Neural crest cell (in vitro differentiated cells): ENCODE measurements at regions not wholly inside any gene's neighbourhood (a gene's known extent, or its start where the extent isn't known, plus 50 kb on each side); places are given as distances from the start of the nearest gene placed in this dataset.
A peak's percentile ranks its signal among the peaks of the same experiment; 100 is the strongest.

Experiments used
- DNase-seq: peaks from one replicate; pipeline ENCODE4 v3.0.0; 2021; ENCODE audit warnings: low read depth, mixed read lengths, low spot score
- H3K27ac Mint-ChIP-seq: one replicate; pipeline ENCODE4 v1.8.0; 2021; ENCODE audit warnings: mild to moderate bottlenecking, mixed read lengths; ENCODE audit not compliant: unreplicated experiment
- H3K27me3 Mint-ChIP-seq: 2 replicates; pipeline ENCODE4 v1.8.0; 2021; ENCODE audit warnings: low read depth, mild to moderate bottlenecking, mixed read lengths
- H3K36me3 Mint-ChIP-seq: 2 replicates; pipeline ENCODE4 v1.8.0; 2021; ENCODE audit warnings: low read depth, mild to moderate bottlenecking, mixed read lengths
- H3K4me1 Mint-ChIP-seq: 2 replicates; pipeline ENCODE4 v1.8.0; 2021; ENCODE audit warnings: mixed read lengths
- H3K4me3 Mint-ChIP-seq: one replicate; pipeline ENCODE4 v1.8.0; 2021; ENCODE audit warnings: mild to moderate bottlenecking, mixed read lengths
- H3K9me3 Mint-ChIP-seq: 2 replicates; pipeline ENCODE4 v1.8.0; 2021; ENCODE audit warnings: mixed read lengths
- CTCF ChIP-seq: fragments of 200-600 bp; sonication (generic); conservative IDR thresholded peaks from 2 replicates; pipeline ENCODE4 v1.5.0; 2021; ENCODE audit warnings: antibody characterized with exemption, mild to moderate bottlenecking

GRCh38 chrX:94633237-94633636, 959.2 kb downstream of the FAM133A start:
- H3K27me3 Mint-ChIP-seq = no peaks in the 10 kb centered on the region
- TF ChIP-seq CTCF = no peak
- H3K36me3 Mint-ChIP-seq = peaks cover 8% of the 10 kb centered on the region
- H3K4me3 Mint-ChIP-seq = no peak overlapping the region
- peaks cover 12% of the 10 kb centered on the region for H3K9me3 Mint-ChIP-seq
- no peak for DNase-seq
- no peak overlapping the region for H3K27ac Mint-ChIP-seq
- no peaks in the 10 kb centered on the region for H3K4me1 Mint-ChIP-seq

GRCh38 chrX:94635003-94635402, 961.0 kb downstream of the FAM133A start:
- no peak for TF ChIP-seq CTCF
- H3K9me3 Mint-ChIP-seq = peaks cover 17% of the 10 kb centered on the region
- H3K4me1 Mint-ChIP-seq = no peaks in the 10 kb centered on the region
- no peak overlapping the region for H3K27ac Mint-ChIP-seq
- H3K36me3 Mint-ChIP-seq = peaks cover 8% of the 10 kb centered on the region
- no peak for DNase-seq
- no peaks in the 10 kb centered on the region for H3K27me3 Mint-ChIP-seq
- no peak overlapping the region for H3K4me3 Mint-ChIP-seq

- Mint-ChIP-seq H3K9me3 (no peaks in the 10 kb centered on the region), H3K4me3 (no peak overlapping the region), H3K27me3 (no peaks in the 10 kb centered on the region), H3K4me1 (no peaks in the 10 kb centered on the region), H3K36me3 (no peaks in the 10 kb centered on the region), H3K27ac (no peak overlapping the region)
- TF ChIP-seq CTCF = no peak
- DNase-seq = no peak
These were observed 971.7 kb downstream of the FAM133A start for GRCh38 chrX:94645726-94646125.

GRCh38 chrX:94655180-94655579, 981.2 kb downstream of the FAM133A start:
- no peak for TF ChIP-seq CTCF
- Mint-ChIP-seq H3K36me3 (no peaks in the 10 kb centered on the region), H3K4me1 (no peaks in the 10 kb centered on the region), H3K9me3 (peaks cover 8% of the 10 kb centered on the region), H3K27ac (no peak overlapping the region), H3K27me3 (no peaks in the 10 kb centered on the region), H3K4me3 (no peak overlapping the region)
- no peak for DNase-seq

GRCh38 chrX:94662689-94663088, 988.7 kb downstream of the FAM133A start:
- H3K36me3 Mint-ChIP-seq = no peaks in the 10 kb centered on the region
- H3K27ac Mint-ChIP-seq = no peak overlapping the region
- no peaks in the 10 kb centered on the region for H3K4me1 Mint-ChIP-seq
- TF ChIP-seq CTCF = peak; percentile 59
- no peaks in the 10 kb centered on the region for H3K27me3 Mint-ChIP-seq
- no peak for DNase-seq
- peaks cover 6% of the 10 kb centered on the region for H3K9me3 Mint-ChIP-seq
- H3K4me3 Mint-ChIP-seq = no peak overlapping the region

- H3K27me3 Mint-ChIP-seq = no peaks in the 10 kb centered on the region
- no peaks in the 10 kb centered on the region for H3K36me3 Mint-ChIP-seq
- DNase-seq = no peak
- no peak overlapping the region for H3K27ac Mint-ChIP-seq
- H3K4me3 Mint-ChIP-seq = no peak overlapping the region
- peaks cover 6% of the 10 kb centered on the region for H3K9me3 Mint-ChIP-seq
- H3K4me1 Mint-ChIP-seq = no peaks in the 10 kb centered on the region
- peak; percentile 28 for TF ChIP-seq CTCF
These were observed 1002.3 kb downstream of the FAM133A start for GRCh38 chrX:94676285-94676684.
